HL-60 (cell line): ENCODE measurements at regions not wholly inside any gene's neighbourhood (a gene's known extent, or its start where the extent isn't known, plus 50 kb on each side); places are given as distances from the start of the nearest gene placed in this dataset.
"Not testable (repeated sequence)": the region's sequence is repeated elsewhere in the genome, so short reads cannot be mapped to it uniquely, and the experiment has no call there.

Experiments
- DNase-seq, 2 experiments: peaks; one replicate each; pipeline ENCODE4 v3.0.0-alpha.2; 2010 to 2020; ENCODE audit warnings: low read depth in 1 of 2, low spot score in 1 of 2
- H3K27ac ChIP-seq: fragments of 250-450 bp; sonication (Bioruptor Pico); replicated peaks from 2 replicates; pipeline ENCODE4 v1.5.1; 2020; ENCODE audit warnings: mild to moderate bottlenecking, moderate library complexity
- H3K27me3 ChIP-seq: fragments of 250-450 bp; sonication (Bioruptor Pico); 2 replicates; pipeline ENCODE4 v1.5.1; 2021; ENCODE audit warnings: mild to moderate bottlenecking, moderate library complexity; ENCODE audit not compliant: insufficient read depth, poor library complexity, severe bottlenecking
- H3K4me3 ChIP-seq: replicated peaks from 2 replicates; pipeline ENCODE4 v1.5.1; 2011; ENCODE audit warnings: mild to moderate bottlenecking, control low read depth, low read length; ENCODE audit not compliant: insufficient read depth
- CTCF ChIP-seq: IDR thresholded peaks from one replicate; pipeline ENCODE4 v1.5.1; 2011; ENCODE audit warnings: low read length, control low read depth, inconsistent platforms; ENCODE audit not compliant: insufficient read depth
- GABPA ChIP-seq: IDR thresholded peaks from 2 replicates; pipeline ENCODE4 v1.6.1; 2012; ENCODE audit warnings: low read depth
- POLR2AphosphoS5 ChIP-seq: IDR thresholded peaks from 2 replicates; pipeline ENCODE4 v1.6.1; 2012; ENCODE audit warnings: low read depth
- REST ChIP-seq: IDR thresholded peaks from 2 replicates; pipeline ENCODE4 v1.6.1; 2012; ENCODE audit warnings: low read depth; ENCODE audit not compliant: insufficient replicate concordance
- SPI1 ChIP-seq: IDR thresholded peaks from 2 replicates; pipeline ENCODE4 v1.6.1; 2012; ENCODE audit warnings: low read depth, mild to moderate bottlenecking, borderline replicate concordance

- no peak overlapping the region for H3K4me3 ChIP-seq
- no peak overlapping the region for H3K27ac ChIP-seq
- H3K27me3 ChIP-seq = no peaks in the 10 kb centered on the region
- DNase-seq = no peak
- no peak for TF ChIP-seq POLR2AphosphoS5
- TF ChIP-seq REST = no peak
- TF ChIP-seq GABPA = no peak
- no peak for TF ChIP-seq SPI1
- no peak for TF ChIP-seq CTCF
These were observed 116.3 kb upstream of the EPB41L4A start for GRCh38 chr5:112535356-112535755.

GRCh38 chr5:112544558-112544957, 125.5 kb upstream of the EPB41L4A start:
- not testable (repeated sequence) for DNase-seq, H3K27me3 ChIP-seq, H3K4me3 ChIP-seq, H3K27ac ChIP-seq

- DNase-seq = no peak
- H3K27me3 ChIP-seq = no peaks in the 10 kb centered on the region
These were observed 128.0 kb upstream of the EPB41L4A start for GRCh38 chr5:112546946-112547592.

More at GRCh38 chr5:112546946-112547592, 128.0 kb upstream of the EPB41L4A start:
- no peak overlapping the region for H3K27ac ChIP-seq
- TF ChIP-seq CTCF = no peak
- TF ChIP-seq REST = no peak
- TF ChIP-seq GABPA = no peak
- no peak for TF ChIP-seq SPI1
- no peak for TF ChIP-seq POLR2AphosphoS5
- no peak overlapping the region for H3K4me3 ChIP-seq
